Naive thymus-derived CD4-positive, alpha-beta T cell (primary cell): ENCODE measurements at regions not wholly inside any gene's neighbourhood (a gene's known extent, or its start where the extent isn't known, plus 50 kb on each side); places are given as distances from the start of the nearest gene placed in this dataset.

ENCODE experiments used
- ATAC-seq: fragments of 150-1000 bp; cut with Tn5 transposase; 2 replicates; pipeline ENCODE4 v1.10.0; 2021; ENCODE audit warnings: mild to moderate bottlenecking, moderate library complexity
- CTCF ChIA-PET: fragments of 350-600 bp; sonication (Branson Sonifier 250); formaldehyde crosslinking; loops from one replicate; lab custom pipeline; 2021; ENCODE audit warnings: antibody characterized with exemption; lab: Charles Lee
- POLR2A ChIA-PET: fragments of 350-600 bp; sonication (Branson Sonifier 250); formaldehyde crosslinking; loops from one replicate; lab custom pipeline; 2021; ENCODE audit warnings: antibody characterized with exemption, inconsistent platforms; lab: Charles Lee
- DNase-seq, 9 donors: peaks; one replicate each; pipeline versions ENCODE4 v3.0.0 to v3.0.0-alpha.2; 2020 to 2022; ENCODE audit warnings: mixed read lengths in 1 of 9
- H3K27ac ChIP-seq: one replicate; pipeline ENCODE4 v1.7.0; 2013; ENCODE audit warnings: mild to moderate bottlenecking, low read depth, low read length, moderate library complexity
- H3K27me3 ChIP-seq, 2 donors: one replicate each; pipeline ENCODE4 v1.7.0; 2013; ENCODE audit warnings: low read length in 2 of 2, mild to moderate bottlenecking in 2 of 2, moderate library complexity in 2 of 2; ENCODE audit not compliant: control insufficient read depth in 2 of 2, insufficient read depth in 2 of 2
- H3K36me3 ChIP-seq, 3 experiments: 1 replicate in 2 of 3; 2 replicates in 1 of 3; pipeline ENCODE4 v1.7.0; 2013; ENCODE audit warnings: low read length in 3 of 3, mild to moderate bottlenecking in 3 of 3, moderate library complexity in 1 of 3; ENCODE audit not compliant: insufficient read depth in 3 of 3, control insufficient read depth in 2 of 3
- H3K4me1 ChIP-seq, 2 donors: one replicate each; pipeline ENCODE4 v1.7.0; 2013; ENCODE audit warnings: low read length in 2 of 2, mild to moderate bottlenecking in 2 of 2, moderate library complexity in 1 of 2; ENCODE audit not compliant: control insufficient read depth in 2 of 2, insufficient read depth in 2 of 2
- H3K4me3 ChIP-seq: 2 replicates; pipeline ENCODE4 v1.7.0; 2013; ENCODE audit warnings: mild to moderate bottlenecking, low read length
- H3K9me3 ChIP-seq, 3 experiments: 1 replicate in 2 of 3; 2 replicates in 1 of 3; pipeline ENCODE4 v1.7.0; 2013; ENCODE audit warnings: low read length in 3 of 3; ENCODE audit not compliant: control insufficient read depth in 2 of 3
- H3K27ac Mint-ChIP-seq, 9 donors: one replicate each; pipeline ENCODE4 v1.8.0; 2020 to 2022; ENCODE audit warnings: mixed read lengths in 9 of 9, mild to moderate bottlenecking in 8 of 9, moderate library complexity in 5 of 9, inconsistent platforms in 2 of 9
- H3K27me3 Mint-ChIP-seq, 5 donors: one replicate each; pipeline ENCODE4 v1.8.0; 2021 to 2022; ENCODE audit warnings: mixed read lengths in 5 of 5, mild to moderate bottlenecking in 1 of 5
- H3K36me3 Mint-ChIP-seq, 5 donors: one replicate each; pipeline ENCODE4 v1.8.0; 2020 to 2022; ENCODE audit warnings: mixed read lengths in 5 of 5, mild to moderate bottlenecking in 3 of 5, inconsistent platforms in 1 of 5
- H3K4me1 Mint-ChIP-seq, 7 donors: one replicate each; pipeline ENCODE4 v1.8.0; 2020 to 2022; ENCODE audit warnings: mixed read lengths in 7 of 7, mild to moderate bottlenecking in 3 of 7, inconsistent platforms in 1 of 7
- H3K4me3 Mint-ChIP-seq, 10 donors: one replicate each; pipeline ENCODE4 v1.8.0; 2020 to 2022; ENCODE audit warnings: mild to moderate bottlenecking in 10 of 10, mixed read lengths in 10 of 10, moderate library complexity in 6 of 10, inconsistent platforms in 2 of 10
- H3K9me3 Mint-ChIP-seq, 11 donors: one replicate each; pipeline ENCODE4 v1.8.0; 2020 to 2022; ENCODE audit warnings: mixed read lengths in 11 of 11, mild to moderate bottlenecking in 4 of 11, inconsistent platforms in 1 of 11, moderate library complexity in 1 of 11
- intact Hi-C, 2 donors: fragments of 100-400 bp; cut with micrococcal nuclease; formaldehyde crosslinking; loops; one replicate each; pipeline ENCODE4 v1.15.1; 2023

DNA sequence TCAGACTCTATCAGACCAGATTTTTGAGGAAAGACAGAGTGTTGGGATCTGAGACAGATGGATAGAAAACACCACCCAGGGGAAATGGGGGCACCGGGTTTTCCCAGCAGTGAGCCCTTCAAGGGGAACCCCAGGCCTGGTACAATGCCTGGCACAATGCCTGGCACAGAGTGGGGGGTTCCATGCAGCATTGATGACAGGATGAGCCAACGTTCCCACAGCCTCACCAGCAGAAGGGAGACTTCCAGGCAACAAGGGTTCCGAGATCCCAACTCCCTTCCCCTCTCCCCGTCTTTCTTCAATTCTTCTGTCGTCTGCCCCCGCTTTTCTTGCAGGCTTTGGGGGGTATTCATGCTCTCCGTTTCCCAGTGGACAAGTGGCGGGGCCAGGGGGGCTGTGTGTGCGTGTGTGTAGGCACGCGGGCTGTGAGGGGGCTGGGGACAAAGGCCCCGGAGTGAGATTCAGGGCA lies 132.1 kb upstream of the HAAO start:
- Mint-ChIP-seq H3K4me3 (no peak overlapping the region), H3K36me3 (no peaks in the 10 kb centered on the region), H3K27me3 (no peaks in the 10 kb centered on the region), H3K27ac (no peak overlapping the region), H3K9me3 (no peaks in the 10 kb centered on the region), H3K4me1 (peaks cover 0 to 3% (median 0%) of the 10 kb centered on the region in 7 donors)
- ATAC-seq (no peak), DNase-seq (no peak)
- intact Hi-C loops, result no loop called here
- no peaks in the 10 kb centered on the region for H3K9me3 ChIP-seq
- POLR2A ChIA-PET, result no interaction called here
- H3K4me3 ChIP-seq, result no peak overlapping the region
- H3K36me3 ChIP-seq, result no peaks in the 10 kb centered on the region
- no peaks in the 10 kb centered on the region for H3K4me1 ChIP-seq
- H3K27ac ChIP-seq, result no peak overlapping the region
- no peaks in the 10 kb centered on the region for H3K27me3 ChIP-seq
- CTCF ChIA-PET, result no interaction called here

DNA sequence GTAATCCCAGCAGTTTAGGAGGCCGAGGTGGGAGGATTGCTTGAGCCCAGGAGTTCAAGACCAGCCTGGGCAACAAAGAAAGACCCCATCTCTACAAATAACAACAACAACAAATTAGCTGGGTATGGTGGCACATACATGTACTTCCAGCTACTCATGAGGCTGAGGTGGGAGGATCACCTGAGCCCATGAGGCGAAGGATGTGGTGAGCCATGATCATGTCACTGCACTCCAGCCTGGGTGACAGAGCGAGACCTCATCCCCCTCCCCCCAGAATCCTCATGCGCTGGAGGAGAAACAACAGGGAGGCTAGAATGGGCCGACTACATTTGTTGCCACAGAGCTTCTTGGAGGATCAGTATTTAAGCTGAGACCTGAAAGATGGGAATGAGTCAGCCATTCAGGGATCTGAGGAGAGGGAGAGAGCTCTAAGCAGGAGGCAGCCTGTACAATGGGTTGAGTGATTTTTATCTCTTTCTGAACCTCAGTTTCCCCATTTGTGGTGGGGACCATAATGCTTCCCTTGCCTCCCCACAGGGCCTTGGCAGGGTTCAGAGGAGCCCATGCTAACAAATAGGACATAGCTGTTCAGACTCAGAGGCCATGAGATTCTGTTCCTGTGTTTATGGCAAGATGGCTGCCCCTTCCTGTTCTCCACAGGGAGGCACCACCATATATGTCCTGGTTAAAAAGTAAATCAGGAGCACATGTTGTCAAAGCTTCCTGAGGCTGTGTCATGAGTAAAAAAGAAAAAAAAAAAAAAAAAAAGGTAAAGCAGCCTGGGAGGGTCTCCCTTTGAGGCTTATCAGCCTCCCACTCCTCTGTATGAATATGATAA lies 131.4 kb upstream of the HAAO start:
- Mint-ChIP-seq H3K27ac (no peak overlapping the region), H3K27me3 (no peaks in the 10 kb centered on the region), H3K4me1 (peaks cover 0 to 3% (median 0%) of the 10 kb centered on the region in 7 donors), H3K4me3 (no peak overlapping the region), H3K36me3 (no peaks in the 10 kb centered on the region), H3K9me3 (no peaks in the 10 kb centered on the region)
- ChIA-PET POLR2A (no interaction called here), CTCF (interaction anchor here (0.6 kb wide), 1 partner anchor 1332 kb away, joined by 5 read pairs; no protein-coding TSS in a partner anchor)
- Histone ChIP-seq H3K27ac (no peak overlapping the region), H3K4me1 (no peaks in the 10 kb centered on the region), H3K36me3 (no peaks in the 10 kb centered on the region), H3K27me3 (no peaks in the 10 kb centered on the region), H3K4me3 (no peak overlapping the region), H3K9me3 (no peaks in the 10 kb centered on the region)
- no peak for DNase-seq
- no peak for ATAC-seq
- intact Hi-C loops, result no loop called here

DNA sequence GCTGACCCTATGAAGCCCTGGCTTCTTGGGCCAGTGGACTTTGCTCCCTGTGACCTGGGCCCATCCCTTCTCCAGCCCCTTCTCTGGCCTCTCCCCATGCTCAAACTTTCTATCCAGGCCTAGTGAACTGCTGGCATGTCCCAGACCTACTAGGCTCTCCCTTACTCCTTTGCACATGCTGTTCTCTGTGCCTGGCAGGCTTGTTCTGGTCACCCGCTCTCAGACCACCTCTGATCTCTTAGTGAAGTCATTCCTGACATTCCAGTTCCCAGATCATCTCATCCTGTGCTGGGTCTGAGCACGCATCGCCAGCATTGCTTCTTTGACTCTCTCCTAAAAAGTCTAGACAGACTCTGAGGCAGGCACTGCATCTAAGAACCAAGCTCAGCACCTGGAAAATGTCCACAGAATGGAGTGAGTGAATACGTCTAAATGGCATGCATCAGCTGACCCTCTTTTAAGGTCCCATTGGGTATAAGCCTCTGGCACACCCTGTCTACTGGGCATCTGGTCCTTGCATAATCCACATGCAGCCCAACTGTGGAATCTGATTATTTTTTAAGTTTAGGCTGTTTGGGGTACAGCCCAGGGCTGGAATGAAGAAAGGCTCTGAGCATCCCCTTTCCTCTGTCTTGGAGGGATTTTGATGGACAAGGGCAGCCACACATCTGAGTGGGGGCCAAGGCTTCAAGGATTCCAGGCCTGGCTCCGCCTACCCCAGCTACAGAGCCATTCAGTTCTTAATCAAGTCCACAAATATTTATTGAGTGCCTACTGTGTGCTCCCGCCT lies 130.6 kb upstream of the HAAO start:
- Mint-ChIP-seq H3K4me1 (peaks cover 0 to 3% (median 0%) of the 10 kb centered on the region in 7 donors), H3K36me3 (no peaks in the 10 kb centered on the region), H3K27me3 (peaks cover 0 to 3% (median 0%) of the 10 kb centered on the region in 5 donors), H3K4me3 (no peak overlapping the region), H3K9me3 (no peaks in the 10 kb centered on the region), H3K27ac (no peak overlapping the region)
- CTCF ChIA-PET, result no interaction called here
- intact Hi-C loops, result no loop called here
- no peak overlapping the region for H3K27ac ChIP-seq
- ATAC-seq, result no peak
- POLR2A ChIA-PET, result no interaction called here
- DNase-seq, result no peak
- H3K4me1 ChIP-seq, result no peaks in the 10 kb centered on the region
- H3K27me3 ChIP-seq, result no peaks in the 10 kb centered on the region
- H3K36me3 ChIP-seq, result no peaks in the 10 kb centered on the region
- H3K4me3 ChIP-seq, result no peak overlapping the region
- no peaks in the 10 kb centered on the region for H3K9me3 ChIP-seq

DNA sequence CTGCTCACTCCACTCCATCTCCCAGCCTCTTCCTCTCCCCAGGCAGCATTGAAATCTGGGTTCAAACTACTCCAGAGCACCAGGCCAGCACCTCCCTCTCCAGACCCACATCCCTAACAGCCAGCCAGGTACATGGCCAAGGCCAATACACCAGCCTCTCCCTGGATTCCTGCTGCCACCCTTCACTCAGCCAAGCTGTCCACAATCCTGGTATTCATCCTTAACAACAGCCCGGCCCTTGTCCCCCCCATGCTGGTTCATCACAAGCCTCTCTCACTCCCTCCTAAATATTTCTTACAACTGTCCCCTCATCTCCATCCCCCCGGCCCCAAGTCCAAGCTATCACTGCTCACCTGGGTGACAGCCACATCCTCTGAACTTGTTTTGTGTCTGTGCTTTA lies 129.9 kb upstream of the HAAO start:
- ATAC-seq, result no peak

DNA sequence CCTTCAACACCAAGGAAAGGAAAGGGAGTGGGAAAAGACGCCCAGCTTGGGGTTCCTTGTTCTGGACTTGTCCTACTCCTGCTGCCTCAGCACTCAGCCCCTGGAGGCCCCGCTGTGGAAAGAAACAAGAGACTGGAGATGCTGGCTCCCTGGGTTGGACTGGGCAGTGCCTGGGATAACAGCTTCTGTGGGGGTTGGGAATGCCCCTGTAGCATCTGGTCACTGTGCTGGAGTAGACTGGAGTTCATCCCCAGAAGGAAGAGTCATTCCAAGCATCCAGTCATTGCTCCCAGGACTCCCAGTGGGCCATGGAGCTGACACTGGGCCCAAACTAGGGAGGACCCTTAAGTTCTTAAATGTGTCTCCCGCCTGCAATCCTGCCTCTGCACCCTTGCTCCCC lies 129.3 kb upstream of the HAAO start:
- Mint-ChIP-seq H3K4me3 (no peak overlapping the region), H3K36me3 (no peaks in the 10 kb centered on the region), H3K4me1 (peaks cover 0 to 5% (median 0%) of the 10 kb centered on the region in 7 donors), H3K27me3 (peaks cover 0 to 3% (median 0%) of the 10 kb centered on the region in 5 donors), H3K27ac (no peak overlapping the region), H3K9me3 (no peaks in the 10 kb centered on the region)
- ChIA-PET POLR2A (no interaction called here), CTCF (no interaction called here)
- DNase-seq, result no peak
- H3K9me3 ChIP-seq, result no peaks in the 10 kb centered on the region
- H3K27me3 ChIP-seq, result no peaks in the 10 kb centered on the region
- H3K4me1 ChIP-seq, result no peaks in the 10 kb centered on the region
- H3K4me3 ChIP-seq, result no peak overlapping the region
- ATAC-seq, result no peak
- intact Hi-C loops, result no loop called here
- no peaks in the 10 kb centered on the region for H3K36me3 ChIP-seq
- no peak overlapping the region for H3K27ac ChIP-seq

More for the DNA sequence above, 129.9 kb upstream of the HAAO start:
- no peak overlapping the region for H3K4me3 Mint-ChIP-seq
- H3K36me3 ChIP-seq, result no peaks in the 10 kb centered on the region
- H3K27ac ChIP-seq, result no peak overlapping the region
- H3K27me3 ChIP-seq, result no peaks in the 10 kb centered on the region
- intact Hi-C loops, result no loop called here
- CTCF ChIA-PET, result no interaction called here
- no peak for DNase-seq
- no peak overlapping the region for H3K4me3 ChIP-seq
- no peaks in the 10 kb centered on the region for H3K36me3 Mint-ChIP-seq
- no peaks in the 10 kb centered on the region for H3K9me3 Mint-ChIP-seq
- peaks cover 0 to 3% (median 0%) of the 10 kb centered on the region in 5 donors for H3K27me3 Mint-ChIP-seq
- peaks cover 0 to 5% (median 0%) of the 10 kb centered on the region in 7 donors for H3K4me1 Mint-ChIP-seq
- H3K9me3 ChIP-seq, result no peaks in the 10 kb centered on the region
- H3K4me1 ChIP-seq, result no peaks in the 10 kb centered on the region
- H3K27ac Mint-ChIP-seq, result no peak overlapping the region
- POLR2A ChIA-PET, result no interaction called here

DNA sequence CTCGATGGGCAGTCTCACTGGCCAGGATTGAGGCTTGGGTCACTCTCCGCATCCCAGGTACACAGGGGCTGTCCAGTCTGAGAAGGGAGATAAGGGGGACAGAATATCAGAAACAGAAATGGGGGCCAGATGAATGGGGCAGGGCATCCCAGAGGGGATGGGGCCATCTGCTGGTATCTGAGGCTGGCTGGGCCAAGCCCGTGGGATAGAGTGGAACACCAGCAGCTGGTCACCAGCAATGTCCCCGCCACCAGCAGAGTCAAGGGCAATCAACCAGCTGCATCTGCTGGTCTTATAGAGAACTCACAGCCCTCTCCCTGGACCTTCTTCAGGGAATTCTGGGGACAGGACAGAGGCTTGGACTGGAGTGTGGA lies 128.8 kb upstream of the HAAO start:
- POLR2A ChIA-PET, result no interaction called here
- H3K27ac Mint-ChIP-seq, result no peak overlapping the region
- CTCF ChIA-PET, result no interaction called here

More for the DNA sequence above, 128.8 kb upstream of the HAAO start:
- H3K4me3 ChIP-seq, result no peak overlapping the region
- Mint-ChIP-seq H3K4me3 (no peak overlapping the region), H3K27me3 (peaks cover 0 to 3% (median 0%) of the 10 kb centered on the region in 5 donors), H3K4me1 (peaks cover 0 to 5% (median 0%) of the 10 kb centered on the region in 7 donors), H3K9me3 (no peaks in the 10 kb centered on the region), H3K36me3 (no peaks in the 10 kb centered on the region)
- no peaks in the 10 kb centered on the region for H3K4me1 ChIP-seq
- ATAC-seq (no peak), DNase-seq (no peak)
- intact Hi-C loops, result no loop called here
- H3K27ac ChIP-seq, result no peak overlapping the region
- H3K9me3 ChIP-seq, result no peaks in the 10 kb centered on the region
- no peaks in the 10 kb centered on the region for H3K36me3 ChIP-seq
- no peaks in the 10 kb centered on the region for H3K27me3 ChIP-seq
